GM12878 (cell line): ENCODE measurements at regions not wholly inside any gene's neighbourhood (a gene's known extent, or its start where the extent isn't known, plus 50 kb on each side); places are given as distances from the start of the nearest gene placed in this dataset.

ENCODE experiments used
- BRCA1 ChIP-seq: IDR thresholded peaks from 2 replicates; pipeline ENCODE4 v1.6.1; 2011; ENCODE audit warnings: low read depth, low read length, improper control_type of control experiment
- CHD1 ChIP-seq: IDR thresholded peaks from 2 replicates; pipeline ENCODE4 v1.6.1; 2012; ENCODE audit warnings: low read depth, low read length, improper control_type of control experiment
- CREB1 ChIP-seq: IDR thresholded peaks from 2 replicates; pipeline ENCODE4 v1.6.1; 2012; ENCODE audit warnings: low read depth, mild to moderate bottlenecking, inconsistent platforms
- MYC ChIP-seq: IDR thresholded peaks from 2 replicates; pipeline ENCODE4 v1.6.1; 2011; ENCODE audit warnings: mild to moderate bottlenecking, low read length, moderate library complexity, inconsistent platforms; ENCODE audit not compliant: insufficient read depth, insufficient replicate concordance, insufficient read length, severe bottlenecking
- TF ChIP-seq, protein P1 (sequence below): IDR thresholded peaks from 2 replicates; pipeline ENCODE4 v1.6.1; 2012; ENCODE audit warnings: low read depth, low read length, improper control_type of control experiment
- TF ChIP-seq, protein P2 (sequence below), 3 experiments: IDR thresholded peaks in 2 of 3; conservative IDR thresholded peaks in 1 of 3; 2 replicates each; pipeline ENCODE4 v1.5.1; 2011; ENCODE audit warnings: low read depth in 3 of 3, low read length in 3 of 3, mild to moderate bottlenecking in 3 of 3, control low read depth in 2 of 3, moderate library complexity in 2 of 3, inconsistent platforms in 1 of 3, mixed read lengths in 1 of 3; ENCODE audit not compliant: control insufficient read depth in 2 of 3, insufficient read depth in 1 of 3; ENCODE audit errors: extremely low read depth in 1 of 3

DNA sequence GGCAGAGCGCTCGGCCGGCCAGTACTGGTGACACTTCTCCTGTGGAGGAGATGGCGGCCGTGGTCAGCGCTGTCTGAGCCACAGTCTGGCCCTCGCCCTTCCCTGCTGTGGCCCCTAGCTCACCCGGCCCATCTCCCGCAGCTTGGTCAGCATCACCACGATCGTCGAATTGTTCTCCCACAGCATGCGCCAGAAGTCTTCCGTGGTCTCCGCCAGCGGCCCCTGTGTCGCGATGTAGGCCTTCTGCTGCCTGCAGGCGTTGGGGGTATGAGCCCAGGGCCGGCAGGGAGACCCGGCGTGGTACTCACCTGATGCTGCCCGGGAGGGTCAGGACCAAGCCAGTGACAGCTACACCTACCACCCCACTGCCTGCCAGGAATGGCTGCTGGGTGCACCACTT lies 130.1 kb downstream of the PTPRS start:
- TF ChIP-seq, protein P1, sequence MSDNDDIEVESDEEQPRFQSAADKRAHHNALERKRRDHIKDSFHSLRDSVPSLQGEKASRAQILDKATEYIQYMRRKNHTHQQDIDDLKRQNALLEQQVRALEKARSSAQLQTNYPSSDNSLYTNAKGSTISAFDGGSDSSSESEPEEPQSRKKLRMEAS = no peak
- no peak for TF ChIP-seq MYC
- TF ChIP-seq CREB1 = no peak
- no peak for TF ChIP-seq CHD1
- TF ChIP-seq, protein P2, sequence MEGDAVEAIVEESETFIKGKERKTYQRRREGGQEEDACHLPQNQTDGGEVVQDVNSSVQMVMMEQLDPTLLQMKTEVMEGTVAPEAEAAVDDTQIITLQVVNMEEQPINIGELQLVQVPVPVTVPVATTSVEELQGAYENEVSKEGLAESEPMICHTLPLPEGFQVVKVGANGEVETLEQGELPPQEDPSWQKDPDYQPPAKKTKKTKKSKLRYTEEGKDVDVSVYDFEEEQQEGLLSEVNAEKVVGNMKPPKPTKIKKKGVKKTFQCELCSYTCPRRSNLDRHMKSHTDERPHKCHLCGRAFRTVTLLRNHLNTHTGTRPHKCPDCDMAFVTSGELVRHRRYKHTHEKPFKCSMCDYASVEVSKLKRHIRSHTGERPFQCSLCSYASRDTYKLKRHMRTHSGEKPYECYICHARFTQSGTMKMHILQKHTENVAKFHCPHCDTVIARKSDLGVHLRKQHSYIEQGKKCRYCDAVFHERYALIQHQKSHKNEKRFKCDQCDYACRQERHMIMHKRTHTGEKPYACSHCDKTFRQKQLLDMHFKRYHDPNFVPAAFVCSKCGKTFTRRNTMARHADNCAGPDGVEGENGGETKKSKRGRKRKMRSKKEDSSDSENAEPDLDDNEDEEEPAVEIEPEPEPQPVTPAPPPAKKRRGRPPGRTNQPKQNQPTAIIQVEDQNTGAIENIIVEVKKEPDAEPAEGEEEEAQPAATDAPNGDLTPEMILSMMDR (IDR thresholded peaks at IDR 0.05 in 2 of 3, conservative IDR thresholded peaks at IDR 0.05 in 1 of 3; ENCODE audit: control insufficient read depth in 2 of 3, extremely low read depth in 1 of 3, insufficient read depth in 1 of 3, low read depth in 3 of 3, low read length in 3 of 3) = no peak
- no peak for TF ChIP-seq BRCA1
